HEK293 (cell line): ENCODE measurements at regions not wholly inside any gene's neighbourhood (a gene's known extent, or its start where the extent isn't known, plus 50 kb on each side); places are given as distances from the start of the nearest gene placed in this dataset.

Experiments
- CTCF ChIA-PET: fragments of 350-600 bp; formaldehyde crosslinking; extraction: SDS; loops from one replicate; lab custom pipeline; 2021; ENCODE audit warnings: antibody characterized with exemption; lab: Yijun Ruan, JAX
- POLR2A ChIA-PET: fragments of 300-600 bp; formaldehyde crosslinking; extraction: SDS; loops from one replicate; lab custom pipeline; 2020; ENCODE audit warnings: antibody characterized with exemption, inconsistent platforms; lab: Yijun Ruan, JAX
- H3K27ac ChIP-seq: fragments of 200-500 bp; sonication (Bioruptor generic); 2 replicates; pipeline ENCODE4 v1.5.1; 2014; ENCODE audit warnings: low read depth, low read length, control low read depth, inconsistent platforms; ENCODE audit errors: extremely low read depth
- H3K36me3 ChIP-seq, 2 experiments: fragments of 200-500 bp in 1 of 2; sonication (Bioruptor generic) in 1 of 2; 1 replicate in 1 of 2; 2 replicates in 1 of 2; pipeline ENCODE4 v1.5.1; 2014 to 2017; ENCODE audit warnings: inconsistent platforms in 2 of 2, low read length in 2 of 2; ENCODE audit not compliant: control insufficient read depth in 2 of 2, insufficient read depth in 1 of 2
- H3K4me1 ChIP-seq: fragments of 200-500 bp; sonication (Bioruptor generic); 2 replicates; pipeline ENCODE4 v1.5.1; 2014; ENCODE audit warnings: mild to moderate bottlenecking, low read length, inconsistent platforms; ENCODE audit not compliant: control insufficient read depth, insufficient read depth
- H3K4me3 ChIP-seq: 2 replicates; pipeline ENCODE4 v1.5.1; 2011; ENCODE audit warnings: low read depth, mild to moderate bottlenecking, control low read depth, low read length, moderate library complexity
- H3K9me3 ChIP-seq: fragments of 200-500 bp; sonication (Bioruptor generic); 2 replicates; pipeline ENCODE4 v1.5.1; 2014; ENCODE audit warnings: low read depth, low read length, inconsistent platforms; ENCODE audit not compliant: control insufficient read depth, insufficient read depth
- GLI2 ChIP-seq: fragments of 450-650 bp; formaldehyde crosslinking; IDR thresholded peaks from 2 replicates; pipeline ENCODE4; 2017; ENCODE audit warnings: missing biosample characterization, missing genetic modification characterization, low read depth, borderline replicate concordance
- IKZF3 ChIP-seq: fragments of 450-650 bp; IDR thresholded peaks from 2 replicates; pipeline ENCODE4 v1.5.0; 2018; ENCODE audit warnings: missing biosample characterization, mild to moderate bottlenecking, missing genetic modification characterization, moderate library complexity
- KLF16 ChIP-seq: fragments of 450-650 bp; formaldehyde crosslinking; IDR thresholded peaks from 2 replicates; pipeline ENCODE4 v1.5.1; 2017; ENCODE audit warnings: missing biosample characterization, missing genetic modification characterization
- MZF1 ChIP-seq: fragments of 450-650 bp; formaldehyde crosslinking; IDR thresholded peaks from 2 replicates; pipeline ENCODE4 v1.5.1; 2017; ENCODE audit warnings: missing biosample characterization, missing genetic modification characterization, borderline replicate concordance
- PRDM1 ChIP-seq: fragments of 450-650 bp; formaldehyde crosslinking; IDR thresholded peaks from 2 replicates; pipeline ENCODE4; 2016; ENCODE audit warnings: missing biosample characterization, missing genetic modification characterization
- SCRT1 ChIP-seq: fragments of 450-650 bp; formaldehyde crosslinking; IDR thresholded peaks from 2 replicates; pipeline ENCODE4 v1.5.1; 2016; ENCODE audit warnings: missing biosample characterization, missing genetic modification characterization, borderline replicate concordance
- SP7 ChIP-seq: fragments of 450-650 bp; formaldehyde crosslinking; IDR thresholded peaks from 2 replicates; pipeline ENCODE4 v1.5.1; 2016; ENCODE audit warnings: missing biosample characterization, missing genetic modification characterization
- WT1 ChIP-seq: fragments of 450-650 bp; formaldehyde crosslinking; IDR thresholded peaks from 2 replicates; pipeline ENCODE4 v1.5.1; 2016; ENCODE audit warnings: missing biosample characterization, missing genetic modification characterization
- ZBTB48 ChIP-seq: fragments of 450-650 bp; formaldehyde crosslinking; IDR thresholded peaks from 2 replicates; pipeline ENCODE4 v1.5.1; 2016; ENCODE audit warnings: missing biosample characterization, missing genetic modification characterization
- ZBTB7A ChIP-seq: fragments of 450-650 bp; formaldehyde crosslinking; IDR thresholded peaks from 2 replicates; pipeline ENCODE4 v1.5.1; 2016; ENCODE audit warnings: low read depth, missing biosample characterization, missing genetic modification characterization
- ZBTB8A ChIP-seq: fragments of 450-650 bp; formaldehyde crosslinking; IDR thresholded peaks from 2 replicates; pipeline ENCODE4 v1.5.1; 2016; ENCODE audit warnings: missing biosample characterization, missing genetic modification characterization
- ZFHX2 ChIP-seq: fragments of 450-650 bp; formaldehyde crosslinking; conservative IDR thresholded peaks from 2 replicates; pipeline ENCODE4 v1.5.1; 2016; ENCODE audit warnings: missing biosample characterization, missing genetic modification characterization
- ZNF112 ChIP-seq: fragments of 450-650 bp; formaldehyde crosslinking; IDR thresholded peaks from 2 replicates; pipeline ENCODE4 v1.5.0; 2017; ENCODE audit warnings: missing biosample characterization, missing genetic modification characterization
- ZNF133 ChIP-seq: fragments of 450-650 bp; formaldehyde crosslinking; IDR thresholded peaks from 2 replicates; pipeline ENCODE4 v1.5.1; 2016; ENCODE audit warnings: missing biosample characterization, missing genetic modification characterization
- ZNF138 ChIP-seq: fragments of 450-650 bp; formaldehyde crosslinking; IDR thresholded peaks from 2 replicates; pipeline ENCODE4 v1.5.1; 2016; ENCODE audit warnings: missing biosample characterization, missing genetic modification characterization, borderline replicate concordance
- ZNF239 ChIP-seq: fragments of 450-650 bp; formaldehyde crosslinking; IDR thresholded peaks from 2 replicates; pipeline ENCODE4 v1.5.1; 2016; ENCODE audit warnings: missing biosample characterization, missing genetic modification characterization
- ZNF341 ChIP-seq: fragments of 450-650 bp; formaldehyde crosslinking; IDR thresholded peaks from 2 replicates; pipeline ENCODE4; 2016; ENCODE audit warnings: low read depth, missing biosample characterization, missing genetic modification characterization
- ZNF354C ChIP-seq: fragments of 450-650 bp; formaldehyde crosslinking; IDR thresholded peaks from 2 replicates; pipeline ENCODE4 v1.5.1; 2016; ENCODE audit warnings: missing biosample characterization, missing genetic modification characterization, low read depth, borderline replicate concordance
- ZNF398 ChIP-seq: fragments of 450-650 bp; formaldehyde crosslinking; IDR thresholded peaks from 2 replicates; pipeline ENCODE4 v1.5.1; 2017; ENCODE audit warnings: missing biosample characterization, missing genetic modification characterization
- ZNF518A ChIP-seq: fragments of 450-650 bp; formaldehyde crosslinking; conservative IDR thresholded peaks from 2 replicates; pipeline ENCODE4 v1.5.1; 2016; ENCODE audit warnings: low read depth, missing biosample characterization, missing genetic modification characterization
- ZNF560 ChIP-seq: fragments of 450-650 bp; formaldehyde crosslinking; IDR thresholded peaks from 2 replicates; pipeline ENCODE4 v1.5.1; 2017; ENCODE audit warnings: missing biosample characterization, missing genetic modification characterization, borderline replicate concordance
- ZNF629 ChIP-seq: fragments of 450-650 bp; formaldehyde crosslinking; IDR thresholded peaks from 2 replicates; pipeline ENCODE4 v1.5.1; 2017; ENCODE audit warnings: missing biosample characterization, missing genetic modification characterization
- ZNF704 ChIP-seq: fragments of 450-650 bp; formaldehyde crosslinking; IDR thresholded peaks from 2 replicates; pipeline ENCODE4 v1.5.1; 2016; ENCODE audit warnings: missing biosample characterization, missing genetic modification characterization
- ZNF768 ChIP-seq: fragments of 450-650 bp; formaldehyde crosslinking; IDR thresholded peaks from 2 replicates; pipeline ENCODE4 v1.5.1; 2018; ENCODE audit warnings: missing biosample characterization, mild to moderate bottlenecking, missing genetic modification characterization
- ZNF777 ChIP-seq: fragments of 450-650 bp; formaldehyde crosslinking; IDR thresholded peaks from 2 replicates; pipeline ENCODE4 v1.5.1; 2017; ENCODE audit warnings: missing biosample characterization, missing genetic modification characterization, borderline replicate concordance
- ZNF785 ChIP-seq: fragments of 450-650 bp; formaldehyde crosslinking; IDR thresholded peaks from 2 replicates; pipeline ENCODE4 v1.5.1; 2016; ENCODE audit warnings: missing biosample characterization, missing genetic modification characterization
- ZXDB ChIP-seq: fragments of 450-650 bp; formaldehyde crosslinking; IDR thresholded peaks from 2 replicates; pipeline ENCODE4 v1.5.1; 2016; ENCODE audit warnings: missing biosample characterization, missing genetic modification characterization

GRCh38 chr3:44146073-44146472 lies 95.6 kb upstream of the TOPAZ1 start (continued):
- no peak for TF ChIP-seq ZNF112 (tag by site-specific recombination)
- no peak for TF ChIP-seq ZXDB (tag by site-specific recombination)
- no peak for TF ChIP-seq ZNF560 (tag by site-specific recombination)
- no peak for TF ChIP-seq ZNF777 (tag by site-specific recombination)
- TF ChIP-seq WT1 (tag by site-specific recombination): no peak
- no peak for TF ChIP-seq PRDM1 (tag by site-specific recombination)
- TF ChIP-seq ZFHX2 (tag by site-specific recombination): no peak

GRCh38 chr3:44159696-44160300 lies 81.9 kb upstream of the TOPAZ1 start:
- Histone ChIP-seq H3K36me3 (no peaks in the 10 kb centered on the region), H3K27ac (no peak overlapping the region), H3K9me3 (no peaks in the 10 kb centered on the region), H3K4me1 (no peaks in the 10 kb centered on the region), H3K4me3 (no peak overlapping the region)
- ChIA-PET CTCF (interaction anchor here (0.7 kb wide), 1 partner anchor 15 kb away, joined by 3 read pairs; no protein-coding TSS in a partner anchor), POLR2A (no interaction called here)
- TF ChIP-seq IKZF3: no peak
- TF ChIP-seq ZFHX2 (tag by site-specific recombination): no peak
- TF ChIP-seq ZNF785 (tag by site-specific recombination): no peak
- no peak for TF ChIP-seq GLI2
- TF ChIP-seq ZNF341: no peak

GRCh38 chr3:44160818-44161217 lies 80.9 kb upstream of the TOPAZ1 start:
- POLR2A ChIA-PET: no interaction called here
- TF ChIP-seq ZNF138 (no peak), ZNF704 (tag by site-specific recombination) (no peak), ZBTB7A (tag by site-specific recombination) (no peak), KLF16 (tag by site-specific recombination) (no peak), ZNF354C (tag by site-specific recombination) (no peak), SCRT1 (no peak), ZNF239 (tag by site-specific recombination) (no peak), ZNF518A (no peak), ZBTB8A (no peak), ZNF398 (no peak), ZNF768 (tag by site-specific recombination) (no peak), MZF1 (tag by site-specific recombination) (no peak), ZNF133 (tag by site-specific recombination) (no peak), SP7 (tag by site-specific recombination) (no peak), ZBTB48 (tag by site-specific recombination) (no peak), ZNF629 (tag by site-specific recombination) (no peak)

More at GRCh38 chr3:44160818-44161217, 80.9 kb upstream of the TOPAZ1 start:
- no peaks in the 10 kb centered on the region for H3K4me1 ChIP-seq
- no peaks in the 10 kb centered on the region for H3K9me3 ChIP-seq
- CTCF ChIA-PET: no interaction called here
- no peaks in the 10 kb centered on the region for H3K36me3 ChIP-seq
- no peak overlapping the region for H3K4me3 ChIP-seq
- no peak overlapping the region for H3K27ac ChIP-seq
